Chondrocyte (in vitro differentiated cells): ENCODE measurements at regions not wholly inside any gene's neighbourhood (a gene's known extent, or its start where the extent isn't known, plus 50 kb on each side); places are given as distances from the start of the nearest gene placed in this dataset.
"Not testable (repeated sequence)": the region's sequence is repeated elsewhere in the genome, so short reads cannot be mapped to it uniquely, and the experiment has no call there.

Experiments
- DNase-seq: peaks from one replicate; pipeline ENCODE4 v3.0.0; 2021; ENCODE audit warnings: mixed read lengths, low spot score
- H3K27ac Mint-ChIP-seq: one replicate; pipeline ENCODE4 v1.8.0; 2021; ENCODE audit warnings: mild to moderate bottlenecking, moderate library complexity, mixed read lengths; ENCODE audit not compliant: unreplicated experiment
- H3K27me3 Mint-ChIP-seq: 2 replicates; pipeline ENCODE4 v1.8.0; 2021; ENCODE audit warnings: low read depth, mixed read lengths
- H3K36me3 Mint-ChIP-seq: 2 replicates; pipeline ENCODE4 v1.8.0; 2021; ENCODE audit warnings: low read depth, mixed read lengths
- H3K4me1 Mint-ChIP-seq: 2 replicates; pipeline ENCODE4 v1.8.0; 2021; ENCODE audit warnings: low read depth, mild to moderate bottlenecking, mixed read lengths
- H3K4me3 Mint-ChIP-seq: one replicate; pipeline ENCODE4 v1.8.0; 2021; ENCODE audit warnings: mild to moderate bottlenecking, moderate library complexity, mixed read lengths; ENCODE audit not compliant: unreplicated experiment
- H3K9me3 Mint-ChIP-seq: 2 replicates; pipeline ENCODE4 v1.8.0; 2021; ENCODE audit warnings: low read depth, mixed read lengths
- CTCF ChIP-seq: fragments of 200-600 bp; sonication (generic); IDR thresholded peaks from 2 replicates; pipeline ENCODE4 v1.5.0; 2021; ENCODE audit warnings: antibody characterized with exemption, mild to moderate bottlenecking, moderate library complexity

GRCh38 chr7:20083781-20084180 lies 133.4 kb downstream of the MACC1 start:
- H3K9me3 Mint-ChIP-seq = no peaks in the 10 kb centered on the region
- no peak for TF ChIP-seq CTCF
- DNase-seq = no peak
- H3K4me1 Mint-ChIP-seq = no peaks in the 10 kb centered on the region
- no peak overlapping the region for H3K27ac Mint-ChIP-seq
- H3K36me3 Mint-ChIP-seq = no peaks in the 10 kb centered on the region
- H3K27me3 Mint-ChIP-seq = peaks cover 3% of the 10 kb centered on the region
- H3K4me3 Mint-ChIP-seq = no peak overlapping the region

- Mint-ChIP-seq H3K9me3 (no peaks in the 10 kb centered on the region), H3K4me1 (no peaks in the 10 kb centered on the region), H3K36me3 (peaks cover 2% of the 10 kb centered on the region), H3K27me3 (peaks cover 4% of the 10 kb centered on the region), H3K4me3 (no peak overlapping the region), H3K27ac (no peak overlapping the region)
- DNase-seq = no peak
- no peak for TF ChIP-seq CTCF
Observed at GRCh38 chr7:20079080-20079479, 138.1 kb downstream of the MACC1 start.

- DNase-seq = no peak
- Mint-ChIP-seq H3K27ac (no peak overlapping the region), H3K4me1 (no peaks in the 10 kb centered on the region), H3K9me3 (no peaks in the 10 kb centered on the region), H3K27me3 (peaks cover 4% of the 10 kb centered on the region), H3K4me3 (no peak overlapping the region), H3K36me3 (peaks cover 2% of the 10 kb centered on the region)
- no peak for TF ChIP-seq CTCF
Observed at GRCh38 chr7:20076835-20077234, 140.3 kb downstream of the MACC1 start.

- Mint-ChIP-seq H3K4me3 (no peak overlapping the region), H3K4me1 (no peaks in the 10 kb centered on the region), H3K9me3 (no peaks in the 10 kb centered on the region), H3K27me3 (peaks cover 3% of the 10 kb centered on the region), H3K36me3 (peaks cover 2% of the 10 kb centered on the region), H3K27ac (no peak overlapping the region)
- DNase-seq = no peak
- no peak for TF ChIP-seq CTCF
Observed at GRCh38 chr7:20075992-20076820, 141.0 kb downstream of the MACC1 start.

GRCh38 chr7:20075440-20075839 lies 141.7 kb downstream of the MACC1 start:
- Mint-ChIP-seq H3K36me3 (peaks cover 2% of the 10 kb centered on the region), H3K4me1 (no peaks in the 10 kb centered on the region), H3K9me3 (no peaks in the 10 kb centered on the region), H3K4me3 (no peak overlapping the region), H3K27ac (no peak overlapping the region), H3K27me3 (peaks cover 3% of the 10 kb centered on the region)
- TF ChIP-seq CTCF = no peak
- no peak for DNase-seq

GRCh38 chr7:20068004-20068403 lies 149.2 kb downstream of the MACC1 start:
- H3K4me1 Mint-ChIP-seq = peaks cover 12% of the 10 kb centered on the region
- H3K36me3 Mint-ChIP-seq, DNase-seq, H3K9me3 Mint-ChIP-seq, H3K27me3 Mint-ChIP-seq, H3K27ac Mint-ChIP-seq, H3K4me3 Mint-ChIP-seq: not testable (repeated sequence)
